Cerebellar cortex (tissue), 1 donor: ENCODE measurements at regions not wholly inside any gene's neighbourhood (a gene's known extent, or its start where the extent isn't known, plus 50 kb on each side); places are given as distances from the start of the nearest gene placed in this dataset.

ENCODE experiments used
- DNase-seq: peaks from one replicate; pipeline ENCODE4 v3.0.0-alpha.2; 2015; ENCODE audit warnings: low spot score

- DNase-seq, result no peak
These were observed 222.2 kb upstream of the RGS6 start for GRCh38 chr14:71709987-71710386.

GRCh38 chr14:71711125-71711524 is 221.1 kb upstream of the RGS6 start:
- no peak for DNase-seq

GRCh38 chr14:71711619-71712018 is 220.6 kb upstream of the RGS6 start:
- DNase-seq, result no peak

GRCh38 chr14:71712478-71712877 is 219.8 kb upstream of the RGS6 start:
- no peak for DNase-seq

GRCh38 chr14:71713016-71713415 is 219.2 kb upstream of the RGS6 start:
- DNase-seq, result no peak

- no peak for DNase-seq
These were observed 218.8 kb upstream of the RGS6 start for GRCh38 chr14:71713451-71713850.

GRCh38 chr14:71714225-71714624 is 218.0 kb upstream of the RGS6 start:
- no peak for DNase-seq

- no peak for DNase-seq
These were observed 216.0 kb upstream of the RGS6 start for GRCh38 chr14:71716041-71716772.

- peak; percentile 54 for DNase-seq
These were observed 211.1 kb upstream of the RGS6 start for GRCh38 chr14:71720978-71721624.

- no peak for DNase-seq
These were observed 210.4 kb upstream of the RGS6 start for GRCh38 chr14:71721791-71722190.

GRCh38 chr14:71722885-71723284 is 209.3 kb upstream of the RGS6 start:
- DNase-seq, result no peak

- DNase-seq, result no peak
These were observed 206.2 kb upstream of the RGS6 start for GRCh38 chr14:71725922-71726579.

- DNase-seq, result no peak
These were observed 205.6 kb upstream of the RGS6 start for GRCh38 chr14:71726580-71727021.

GRCh38 chr14:71728386-71728785 is 203.8 kb upstream of the RGS6 start:
- DNase-seq, result no peak

- DNase-seq, result no peak
These were observed 202.6 kb upstream of the RGS6 start for GRCh38 chr14:71729596-71729995.

GRCh38 chr14:71730471-71730870 is 201.8 kb upstream of the RGS6 start:
- DNase-seq, result no peak

GRCh38 chr14:71731096-71731495 is 201.1 kb upstream of the RGS6 start:
- DNase-seq, result no peak

GRCh38 chr14:71733210-71733883 is 198.9 kb upstream of the RGS6 start:
- DNase-seq, result no peak

- DNase-seq, result peak; percentile 44
These were observed 198.2 kb upstream of the RGS6 start for GRCh38 chr14:71734076-71734475.

GRCh38 chr14:71734885-71735284 is 197.3 kb upstream of the RGS6 start:
- DNase-seq, result no peak

GRCh38 chr14:71737760-71738159 is 194.5 kb upstream of the RGS6 start:
- DNase-seq, result no peak

GRCh38 chr14:71739273-71739990 is 192.8 kb upstream of the RGS6 start:
- DNase-seq, result no peak
